ENCODE measurements at regions not wholly inside any gene's neighbourhood (a gene's known extent, or its start where the extent isn't known, plus 50 kb on each side); places are given as distances from the start of the nearest gene placed in this dataset.
"Not testable (repeated sequence)": the region's sequence is repeated elsewhere in the genome, so short reads cannot be mapped to it uniquely, and the experiment has no call there.

DNA sequence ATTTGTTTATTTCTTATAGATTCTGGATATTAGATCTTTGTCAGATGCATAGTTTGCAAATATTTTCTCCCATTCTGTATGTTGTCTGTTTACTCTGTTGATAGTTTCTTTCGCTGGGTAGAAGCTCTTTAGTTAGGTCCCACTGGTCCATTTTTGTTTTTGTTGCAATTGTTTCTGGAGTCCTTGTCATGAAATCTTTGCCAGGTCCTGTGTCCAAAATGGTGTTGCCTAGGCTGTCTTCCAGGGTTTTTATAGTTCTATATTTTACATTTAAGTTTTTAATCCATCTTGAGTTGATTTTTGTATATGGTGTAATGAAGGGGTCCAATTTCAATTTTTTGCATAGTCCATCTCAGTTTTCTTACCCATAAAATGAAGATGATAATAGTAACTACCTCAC is 173.9 kb upstream of the NT5E start:
- TF ChIP-seq, protein P1, sequence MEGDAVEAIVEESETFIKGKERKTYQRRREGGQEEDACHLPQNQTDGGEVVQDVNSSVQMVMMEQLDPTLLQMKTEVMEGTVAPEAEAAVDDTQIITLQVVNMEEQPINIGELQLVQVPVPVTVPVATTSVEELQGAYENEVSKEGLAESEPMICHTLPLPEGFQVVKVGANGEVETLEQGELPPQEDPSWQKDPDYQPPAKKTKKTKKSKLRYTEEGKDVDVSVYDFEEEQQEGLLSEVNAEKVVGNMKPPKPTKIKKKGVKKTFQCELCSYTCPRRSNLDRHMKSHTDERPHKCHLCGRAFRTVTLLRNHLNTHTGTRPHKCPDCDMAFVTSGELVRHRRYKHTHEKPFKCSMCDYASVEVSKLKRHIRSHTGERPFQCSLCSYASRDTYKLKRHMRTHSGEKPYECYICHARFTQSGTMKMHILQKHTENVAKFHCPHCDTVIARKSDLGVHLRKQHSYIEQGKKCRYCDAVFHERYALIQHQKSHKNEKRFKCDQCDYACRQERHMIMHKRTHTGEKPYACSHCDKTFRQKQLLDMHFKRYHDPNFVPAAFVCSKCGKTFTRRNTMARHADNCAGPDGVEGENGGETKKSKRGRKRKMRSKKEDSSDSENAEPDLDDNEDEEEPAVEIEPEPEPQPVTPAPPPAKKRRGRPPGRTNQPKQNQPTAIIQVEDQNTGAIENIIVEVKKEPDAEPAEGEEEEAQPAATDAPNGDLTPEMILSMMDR (IDR thresholded peaks at IDR 0.05; ENCODE audit: low read depth, low read length, poor library complexity, severe bottlenecking), result not testable (repeated sequence)
- TF ChIP-seq EZH2phosphoT487 (IDR thresholded peaks at IDR 0.05; ENCODE audit: borderline replicate concordance, low read length), result not testable (repeated sequence)

All from DOHH2 (cell line).